Glutamatergic neuron (in vitro differentiated cells): ENCODE measurements at regions not wholly inside any gene's neighbourhood (a gene's known extent, or its start where the extent isn't known, plus 50 kb on each side); places are given as distances from the start of the nearest gene placed in this dataset.
"Not testable (repeated sequence)": the region's sequence is repeated elsewhere in the genome, so short reads cannot be mapped to it uniquely, and the experiment has no call there.

Experiments used
- DNase-seq: peaks from one replicate; pipeline ENCODE4 v3.0.0; 2022
- H3K27ac Mint-ChIP-seq: one replicate; pipeline ENCODE4 v1.8.0; 2020; ENCODE audit warnings: mild to moderate bottlenecking, mixed read lengths, inconsistent platforms; ENCODE audit not compliant: unreplicated experiment
- H3K27me3 Mint-ChIP-seq: one replicate; pipeline ENCODE4 v1.8.0; 2020; ENCODE audit warnings: mild to moderate bottlenecking, moderate library complexity, mixed read lengths, inconsistent platforms; ENCODE audit not compliant: unreplicated experiment
- H3K36me3 Mint-ChIP-seq: one replicate; pipeline ENCODE4 v1.8.0; 2020; ENCODE audit warnings: mild to moderate bottlenecking, mixed read lengths, inconsistent platforms; ENCODE audit not compliant: unreplicated experiment
- H3K4me1 Mint-ChIP-seq: one replicate; pipeline ENCODE4 v1.8.0; 2020; ENCODE audit warnings: mild to moderate bottlenecking, low read depth, mixed read lengths, inconsistent platforms; ENCODE audit not compliant: unreplicated experiment
- H3K4me3 Mint-ChIP-seq: one replicate; pipeline ENCODE4 v1.8.0; 2020; ENCODE audit warnings: mild to moderate bottlenecking, mixed read lengths, inconsistent platforms; ENCODE audit not compliant: unreplicated experiment
- H3K9me3 Mint-ChIP-seq: one replicate; pipeline ENCODE4 v1.8.0; 2020; ENCODE audit warnings: mild to moderate bottlenecking, moderate library complexity, mixed read lengths, inconsistent platforms; ENCODE audit not compliant: unreplicated experiment
- TF ChIP-seq, protein P1 (sequence below): fragments of 200-600 bp; sonication (generic); IDR thresholded peaks from one replicate; pipeline ENCODE4 v1.5.0; 2021; ENCODE audit not compliant: partially characterized antibody, unreplicated experiment

DNA sequence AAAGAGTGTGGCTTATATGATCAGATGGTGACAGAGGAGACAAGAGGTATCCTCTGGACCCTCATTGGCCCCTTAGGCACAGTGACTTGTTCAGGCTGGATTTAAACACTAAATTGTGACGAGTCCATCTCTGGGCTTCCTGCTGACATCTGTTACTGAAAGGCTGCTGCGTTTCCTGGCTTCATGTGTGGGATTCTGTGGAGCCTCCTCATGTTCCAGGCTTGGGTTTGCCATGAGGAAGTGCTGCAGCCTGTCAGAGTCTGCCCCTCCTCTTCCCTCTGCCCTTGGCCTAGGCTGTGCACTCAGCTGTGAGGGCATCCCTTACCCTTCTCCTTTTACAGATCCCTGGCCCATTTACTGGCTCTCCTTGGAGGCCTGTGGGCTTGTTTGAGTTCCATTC, 159.1 kb upstream of the TTC29 start:
- peaks cover 2% of the 10 kb centered on the region for H3K27me3 Mint-ChIP-seq
- H3K9me3 Mint-ChIP-seq: no peaks in the 10 kb centered on the region
- no peaks in the 10 kb centered on the region for H3K36me3 Mint-ChIP-seq
- peaks cover 5% of the 10 kb centered on the region for H3K4me1 Mint-ChIP-seq
- no peak overlapping the region for H3K27ac Mint-ChIP-seq
- TF ChIP-seq, protein P1, sequence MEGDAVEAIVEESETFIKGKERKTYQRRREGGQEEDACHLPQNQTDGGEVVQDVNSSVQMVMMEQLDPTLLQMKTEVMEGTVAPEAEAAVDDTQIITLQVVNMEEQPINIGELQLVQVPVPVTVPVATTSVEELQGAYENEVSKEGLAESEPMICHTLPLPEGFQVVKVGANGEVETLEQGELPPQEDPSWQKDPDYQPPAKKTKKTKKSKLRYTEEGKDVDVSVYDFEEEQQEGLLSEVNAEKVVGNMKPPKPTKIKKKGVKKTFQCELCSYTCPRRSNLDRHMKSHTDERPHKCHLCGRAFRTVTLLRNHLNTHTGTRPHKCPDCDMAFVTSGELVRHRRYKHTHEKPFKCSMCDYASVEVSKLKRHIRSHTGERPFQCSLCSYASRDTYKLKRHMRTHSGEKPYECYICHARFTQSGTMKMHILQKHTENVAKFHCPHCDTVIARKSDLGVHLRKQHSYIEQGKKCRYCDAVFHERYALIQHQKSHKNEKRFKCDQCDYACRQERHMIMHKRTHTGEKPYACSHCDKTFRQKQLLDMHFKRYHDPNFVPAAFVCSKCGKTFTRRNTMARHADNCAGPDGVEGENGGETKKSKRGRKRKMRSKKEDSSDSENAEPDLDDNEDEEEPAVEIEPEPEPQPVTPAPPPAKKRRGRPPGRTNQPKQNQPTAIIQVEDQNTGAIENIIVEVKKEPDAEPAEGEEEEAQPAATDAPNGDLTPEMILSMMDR: no peak
- no peak overlapping the region for H3K4me3 Mint-ChIP-seq
- DNase-seq: no peak

DNA sequence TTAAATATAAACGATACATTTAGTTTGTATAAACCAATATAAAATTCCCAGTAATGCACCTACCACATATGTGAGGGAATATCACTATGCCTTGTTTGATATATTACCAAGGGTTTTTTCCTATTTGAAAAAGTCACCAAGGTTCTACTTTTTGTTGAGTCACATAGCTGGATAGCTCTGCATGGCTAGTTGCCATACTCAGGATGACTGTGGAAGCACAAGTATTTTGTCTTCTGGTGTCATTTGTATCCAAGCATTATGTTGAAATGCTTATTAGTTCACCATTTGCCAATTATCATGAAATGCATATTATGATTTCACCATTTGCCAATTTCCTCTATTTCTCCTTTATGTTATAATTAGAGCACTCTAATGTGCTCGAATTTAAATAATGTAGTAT, 162.7 kb upstream of the TTC29 start:
- DNase-seq: no peak
- Mint-ChIP-seq H3K27ac (no peak overlapping the region), H3K27me3 (no peaks in the 10 kb centered on the region), H3K4me3 (no peak overlapping the region), H3K4me1 (peaks cover 5% of the 10 kb centered on the region), H3K9me3 (no peaks in the 10 kb centered on the region), H3K36me3 (no peaks in the 10 kb centered on the region)
- TF ChIP-seq, protein P1: no peak

DNA sequence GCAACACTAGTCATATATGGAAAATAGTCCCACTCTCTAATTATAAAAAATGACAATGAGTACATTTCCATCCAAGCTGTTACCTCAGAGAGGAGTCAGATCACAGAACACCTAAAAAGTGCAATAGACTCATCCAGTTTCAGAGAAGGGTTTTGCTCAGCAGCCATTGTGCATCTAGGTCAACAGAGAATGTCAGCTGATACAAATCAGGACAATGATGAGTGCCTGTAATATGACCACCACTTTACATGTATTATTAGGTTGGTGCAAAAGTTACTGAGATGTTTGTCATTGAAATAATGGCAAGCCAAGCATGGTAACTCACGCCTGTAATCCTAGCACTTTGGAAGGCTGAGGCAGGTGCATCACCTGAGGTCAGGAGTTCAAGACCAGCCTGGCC, 164.1 kb upstream of the TTC29 start:
- no peak overlapping the region for H3K27ac Mint-ChIP-seq
- H3K27me3 Mint-ChIP-seq: peaks cover 2% of the 10 kb centered on the region
- H3K36me3 Mint-ChIP-seq: peaks cover 10% of the 10 kb centered on the region
- no peak for DNase-seq
- no peak overlapping the region for H3K4me3 Mint-ChIP-seq
- H3K4me1 Mint-ChIP-seq: peaks cover 5% of the 10 kb centered on the region
- TF ChIP-seq, protein P1: no peak
- H3K9me3 Mint-ChIP-seq: peaks cover 5% of the 10 kb centered on the region

DNA sequence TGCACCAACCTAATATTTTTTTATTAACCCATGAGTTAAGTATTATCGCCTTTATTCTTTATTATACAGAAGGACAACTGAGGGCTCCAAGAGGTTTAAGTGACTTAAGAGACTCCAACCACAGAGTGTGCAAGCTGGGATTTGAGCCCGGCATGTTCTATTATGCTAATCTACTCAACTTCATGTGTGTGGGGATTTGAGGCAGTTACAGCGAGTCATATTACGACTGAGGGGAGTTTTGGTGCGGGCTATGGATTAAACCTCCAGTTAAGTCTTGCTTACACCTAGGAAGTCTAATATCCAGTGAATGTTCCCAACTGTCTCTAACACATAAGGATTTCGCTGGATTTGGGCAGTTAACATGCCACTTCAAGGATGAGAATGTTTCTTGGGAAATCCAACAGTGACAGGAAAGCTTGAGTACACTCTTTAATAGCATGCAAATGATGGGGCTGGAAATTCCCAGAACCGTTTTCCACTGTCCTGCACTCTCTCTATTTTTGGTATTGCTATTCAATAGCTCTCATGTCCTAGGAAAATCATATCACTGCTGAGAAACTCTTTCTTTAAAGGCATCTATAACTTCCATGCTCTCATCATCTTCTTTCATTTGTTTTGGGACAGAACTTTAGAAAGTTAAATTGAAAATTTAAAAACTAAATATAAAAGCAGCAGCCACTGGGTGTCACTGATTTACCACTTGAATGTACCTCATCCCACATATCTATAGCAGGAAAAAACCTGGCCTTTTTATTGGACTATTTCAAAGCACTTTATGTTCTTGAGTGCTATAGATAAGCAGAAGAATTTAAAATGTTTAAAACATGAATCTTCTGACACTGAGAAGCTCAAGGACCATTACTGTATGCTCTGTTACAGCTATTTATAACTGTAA, 165.1 kb upstream of the TTC29 start:
- Mint-ChIP-seq H3K9me3 (peaks cover 7% of the 10 kb centered on the region), H3K4me3 (no peak overlapping the region), H3K36me3 (peaks cover 10% of the 10 kb centered on the region), H3K27ac (no peak overlapping the region), H3K4me1 (no peaks in the 10 kb centered on the region), H3K27me3 (peaks cover 2% of the 10 kb centered on the region)
- DNase-seq: no peak
- TF ChIP-seq, protein P1: no peak

DNA sequence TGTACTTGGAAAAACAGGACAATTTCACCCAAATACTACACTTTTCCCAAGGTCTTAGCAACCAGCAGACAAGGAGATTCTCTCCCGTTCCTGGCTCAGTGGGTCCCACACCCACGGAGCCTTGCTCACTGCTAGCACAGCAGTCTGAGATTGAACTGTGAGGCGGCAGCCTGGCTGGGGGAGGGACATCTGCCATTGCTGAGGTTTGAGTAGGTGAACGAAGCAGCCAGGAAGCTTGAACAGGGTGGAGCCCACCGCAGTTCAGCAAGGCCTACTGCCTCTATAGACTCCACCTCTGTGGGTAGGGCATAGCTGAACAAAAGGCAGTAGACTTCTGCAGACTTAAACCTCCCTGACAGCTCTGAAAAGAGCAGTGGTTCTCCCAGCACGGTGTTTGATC, 166.5 kb upstream of the TTC29 start:
- H3K27me3 Mint-ChIP-seq, H3K9me3 Mint-ChIP-seq, H3K27ac Mint-ChIP-seq, H3K36me3 Mint-ChIP-seq, H3K4me3 Mint-ChIP-seq, DNase-seq, H3K4me1 Mint-ChIP-seq: not testable (repeated sequence)
